ENCODE measurements at regions not wholly inside any gene's neighbourhood (a gene's known extent, or its start where the extent isn't known, plus 50 kb on each side); places are given as distances from the start of the nearest gene placed in this dataset.

GRCh38 chr5:57795203-57795602 is 312.6 kb upstream of the ACTBL2 start:
- DNase-seq (ENCODE audit: low read depth in 1 of 2, low spot score in 1 of 2) = no peak
- TF ChIP-seq GABPA (IDR thresholded peaks at IDR 0.05; ENCODE audit: low read depth) (no peak), REST (IDR thresholded peaks at IDR 0.05; ENCODE audit: insufficient replicate concordance, low read depth) (no peak), SPI1 (IDR thresholded peaks at IDR 0.05; ENCODE audit: borderline replicate concordance, low read depth) (no peak)
- Histone ChIP-seq H3K27me3 (ENCODE audit: insufficient read depth, poor library complexity, severe bottlenecking) (no peaks in the 10 kb centered on the region), H3K27ac (replicated peaks) (no peak overlapping the region), H3K4me3 (replicated peaks; ENCODE audit: insufficient read depth, low read length) (no peak overlapping the region)

- DNase-seq (ENCODE audit: low read depth in 1 of 2, low spot score in 1 of 2) = no peak
- H3K27me3 ChIP-seq (ENCODE audit: insufficient read depth, poor library complexity, severe bottlenecking) = no peaks in the 10 kb centered on the region
Observed at GRCh38 chr5:57791875-57792274, 309.3 kb upstream of the ACTBL2 start.

GRCh38 chr5:57785946-57786345 is 303.3 kb upstream of the ACTBL2 start:
- TF ChIP-seq REST (IDR thresholded peaks at IDR 0.05; ENCODE audit: insufficient replicate concordance, low read depth) = no peak
- TF ChIP-seq POLR2AphosphoS5 (IDR thresholded peaks at IDR 0.05; ENCODE audit: low read depth) = no peak
- no peak for TF ChIP-seq CTCF (IDR thresholded peaks at IDR 0.05; ENCODE audit: insufficient read depth, low read length)
- no peak overlapping the region for H3K27ac ChIP-seq (replicated peaks)
- no peak for DNase-seq (ENCODE audit: low read depth in 1 of 2, low spot score in 1 of 2)
- no peaks in the 10 kb centered on the region for H3K27me3 ChIP-seq (ENCODE audit: insufficient read depth, poor library complexity, severe bottlenecking)
- no peak overlapping the region for H3K4me3 ChIP-seq (replicated peaks; ENCODE audit: insufficient read depth, low read length)

More at GRCh38 chr5:57791875-57792274, 309.3 kb upstream of the ACTBL2 start:
- no peak overlapping the region for H3K27ac ChIP-seq (replicated peaks)
- TF ChIP-seq REST (IDR thresholded peaks at IDR 0.05; ENCODE audit: insufficient replicate concordance, low read depth) = no peak
- TF ChIP-seq GABPA (IDR thresholded peaks at IDR 0.05; ENCODE audit: low read depth) = no peak
- no peak for TF ChIP-seq CTCF (IDR thresholded peaks at IDR 0.05; ENCODE audit: insufficient read depth, low read length)
- TF ChIP-seq SPI1 (IDR thresholded peaks at IDR 0.05; ENCODE audit: borderline replicate concordance, low read depth) = no peak
- H3K4me3 ChIP-seq (replicated peaks; ENCODE audit: insufficient read depth, low read length) = no peak overlapping the region

- no peak for TF ChIP-seq SPI1 (IDR thresholded peaks at IDR 0.05; ENCODE audit: borderline replicate concordance, low read depth)
- no peak for TF ChIP-seq REST (IDR thresholded peaks at IDR 0.05; ENCODE audit: insufficient replicate concordance, low read depth)
- TF ChIP-seq GABPA (IDR thresholded peaks at IDR 0.05; ENCODE audit: low read depth) = no peak
- TF ChIP-seq CTCF (IDR thresholded peaks at IDR 0.05; ENCODE audit: insufficient read depth, low read length) = no peak
- no peak for TF ChIP-seq POLR2AphosphoS5 (IDR thresholded peaks at IDR 0.05; ENCODE audit: low read depth)
- Histone ChIP-seq H3K27ac (replicated peaks) (no peak overlapping the region), H3K27me3 (ENCODE audit: insufficient read depth, poor library complexity, severe bottlenecking) (no peaks in the 10 kb centered on the region), H3K4me3 (replicated peaks; ENCODE audit: insufficient read depth, low read length) (no peak overlapping the region)
- no peak for DNase-seq (ENCODE audit: low read depth in 1 of 2, low spot score in 1 of 2)
Observed at GRCh38 chr5:57784121-57784520, 301.5 kb upstream of the ACTBL2 start.
